Naive thymus-derived CD4-positive, alpha-beta T cell (primary cell): ENCODE measurements at regions not wholly inside any gene's neighbourhood (a gene's known extent, or its start where the extent isn't known, plus 50 kb on each side); places are given as distances from the start of the nearest gene placed in this dataset.
"Not testable (repeated sequence)": the region's sequence is repeated elsewhere in the genome, so short reads cannot be mapped to it uniquely, and the experiment has no call there.

Experiments
- ATAC-seq: fragments of 150-1000 bp; cut with Tn5 transposase; 2 replicates; pipeline ENCODE4 v1.10.0; 2021; ENCODE audit warnings: mild to moderate bottlenecking, moderate library complexity
- CTCF ChIA-PET: fragments of 350-600 bp; sonication (Branson Sonifier 250); formaldehyde crosslinking; loops from one replicate; lab custom pipeline; 2021; ENCODE audit warnings: antibody characterized with exemption; lab: Charles Lee
- POLR2A ChIA-PET: fragments of 350-600 bp; sonication (Branson Sonifier 250); formaldehyde crosslinking; loops from one replicate; lab custom pipeline; 2021; ENCODE audit warnings: antibody characterized with exemption, inconsistent platforms; lab: Charles Lee
- DNase-seq, 9 donors: peaks; one replicate each; pipeline versions ENCODE4 v3.0.0 to v3.0.0-alpha.2; 2020 to 2022; ENCODE audit warnings: mixed read lengths in 1 of 9
- H3K27ac ChIP-seq: one replicate; pipeline ENCODE4 v1.7.0; 2013; ENCODE audit warnings: mild to moderate bottlenecking, low read depth, low read length, moderate library complexity
- H3K27me3 ChIP-seq, 2 donors: one replicate each; pipeline ENCODE4 v1.7.0; 2013; ENCODE audit warnings: low read length in 2 of 2, mild to moderate bottlenecking in 2 of 2, moderate library complexity in 2 of 2; ENCODE audit not compliant: control insufficient read depth in 2 of 2, insufficient read depth in 2 of 2
- H3K36me3 ChIP-seq, 3 experiments: 1 replicate in 2 of 3; 2 replicates in 1 of 3; pipeline ENCODE4 v1.7.0; 2013; ENCODE audit warnings: low read length in 3 of 3, mild to moderate bottlenecking in 3 of 3, moderate library complexity in 1 of 3; ENCODE audit not compliant: insufficient read depth in 3 of 3, control insufficient read depth in 2 of 3
- H3K4me1 ChIP-seq, 2 donors: one replicate each; pipeline ENCODE4 v1.7.0; 2013; ENCODE audit warnings: low read length in 2 of 2, mild to moderate bottlenecking in 2 of 2, moderate library complexity in 1 of 2; ENCODE audit not compliant: control insufficient read depth in 2 of 2, insufficient read depth in 2 of 2
- H3K4me3 ChIP-seq: 2 replicates; pipeline ENCODE4 v1.7.0; 2013; ENCODE audit warnings: mild to moderate bottlenecking, low read length
- H3K9me3 ChIP-seq, 3 experiments: 1 replicate in 2 of 3; 2 replicates in 1 of 3; pipeline ENCODE4 v1.7.0; 2013; ENCODE audit warnings: low read length in 3 of 3; ENCODE audit not compliant: control insufficient read depth in 2 of 3
- H3K27ac Mint-ChIP-seq, 9 donors: one replicate each; pipeline ENCODE4 v1.8.0; 2020 to 2022; ENCODE audit warnings: mixed read lengths in 9 of 9, mild to moderate bottlenecking in 8 of 9, moderate library complexity in 5 of 9, inconsistent platforms in 2 of 9
- H3K27me3 Mint-ChIP-seq, 5 donors: one replicate each; pipeline ENCODE4 v1.8.0; 2021 to 2022; ENCODE audit warnings: mixed read lengths in 5 of 5, mild to moderate bottlenecking in 1 of 5
- H3K36me3 Mint-ChIP-seq, 5 donors: one replicate each; pipeline ENCODE4 v1.8.0; 2020 to 2022; ENCODE audit warnings: mixed read lengths in 5 of 5, mild to moderate bottlenecking in 3 of 5, inconsistent platforms in 1 of 5
- H3K4me1 Mint-ChIP-seq, 7 donors: one replicate each; pipeline ENCODE4 v1.8.0; 2020 to 2022; ENCODE audit warnings: mixed read lengths in 7 of 7, mild to moderate bottlenecking in 3 of 7, inconsistent platforms in 1 of 7
- H3K4me3 Mint-ChIP-seq, 10 donors: one replicate each; pipeline ENCODE4 v1.8.0; 2020 to 2022; ENCODE audit warnings: mild to moderate bottlenecking in 10 of 10, mixed read lengths in 10 of 10, moderate library complexity in 6 of 10, inconsistent platforms in 2 of 10
- H3K9me3 Mint-ChIP-seq, 11 donors: one replicate each; pipeline ENCODE4 v1.8.0; 2020 to 2022; ENCODE audit warnings: mixed read lengths in 11 of 11, mild to moderate bottlenecking in 4 of 11, inconsistent platforms in 1 of 11, moderate library complexity in 1 of 11
- intact Hi-C, 2 donors: fragments of 100-400 bp; cut with micrococcal nuclease; formaldehyde crosslinking; loops; one replicate each; pipeline ENCODE4 v1.15.1; 2023

DNA sequence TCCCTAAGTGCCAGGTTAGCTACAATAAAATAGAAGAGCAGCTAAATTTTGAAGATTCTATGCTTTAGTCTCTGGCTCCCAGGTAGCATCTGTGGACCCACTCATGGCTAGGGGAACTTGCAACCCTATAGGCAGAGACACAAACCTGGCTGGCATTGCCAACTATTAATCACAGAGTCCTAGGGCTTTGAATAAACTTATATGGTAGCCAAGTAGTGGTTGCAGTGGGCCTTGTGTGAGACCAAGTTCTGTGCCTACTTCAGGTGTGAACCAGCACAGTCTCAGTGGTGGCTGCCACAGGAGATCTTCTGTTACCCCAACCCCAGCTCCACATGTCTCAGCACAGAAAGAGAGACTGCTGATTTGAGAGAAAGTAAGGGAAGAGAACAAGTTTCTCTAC is 62.9 kb upstream of the ZNG1F start:
- H3K27ac ChIP-seq, H3K4me3 Mint-ChIP-seq, H3K27me3 Mint-ChIP-seq, H3K36me3 ChIP-seq, H3K27me3 ChIP-seq, H3K27ac Mint-ChIP-seq, DNase-seq, H3K9me3 ChIP-seq, H3K4me1 Mint-ChIP-seq, H3K4me1 ChIP-seq, CTCF ChIA-PET, ATAC-seq, intact Hi-C loops, H3K4me3 ChIP-seq, POLR2A ChIA-PET, H3K36me3 Mint-ChIP-seq: not testable (repeated sequence)
- peaks cover 0 to 43% (median 15%) of the 10 kb centered on the region in 11 donors for H3K9me3 Mint-ChIP-seq

DNA sequence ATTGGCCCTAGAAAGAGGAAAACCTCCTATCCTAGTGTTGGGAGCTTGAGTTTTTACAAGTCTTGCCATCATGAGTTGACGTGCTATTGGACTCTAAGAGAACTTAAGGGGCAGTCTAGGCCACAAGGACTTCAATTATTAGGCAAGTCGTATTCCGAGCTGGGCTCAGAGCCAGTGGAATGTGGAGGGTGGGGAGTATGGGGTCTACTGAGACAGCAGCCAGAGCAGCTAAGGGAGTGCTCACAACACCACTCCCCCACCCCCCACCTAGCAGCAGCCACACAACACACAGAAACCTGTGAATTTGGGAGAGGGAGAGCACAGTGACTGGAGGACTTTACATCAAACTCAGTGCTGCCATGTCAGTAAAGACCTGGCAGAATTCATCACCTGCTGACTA is 62.0 kb upstream of the ZNG1F start:
- H3K27ac Mint-ChIP-seq, ATAC-seq, intact Hi-C loops, H3K27me3 ChIP-seq, H3K4me3 ChIP-seq, POLR2A ChIA-PET, H3K36me3 Mint-ChIP-seq, H3K27me3 Mint-ChIP-seq, H3K4me1 Mint-ChIP-seq, H3K27ac ChIP-seq, DNase-seq, H3K4me1 ChIP-seq, CTCF ChIA-PET, H3K4me3 Mint-ChIP-seq, H3K36me3 ChIP-seq, H3K9me3 ChIP-seq: not testable (repeated sequence)
- peaks cover 5 to 47% (median 15%) of the 10 kb centered on the region in 11 donors for H3K9me3 Mint-ChIP-seq

DNA sequence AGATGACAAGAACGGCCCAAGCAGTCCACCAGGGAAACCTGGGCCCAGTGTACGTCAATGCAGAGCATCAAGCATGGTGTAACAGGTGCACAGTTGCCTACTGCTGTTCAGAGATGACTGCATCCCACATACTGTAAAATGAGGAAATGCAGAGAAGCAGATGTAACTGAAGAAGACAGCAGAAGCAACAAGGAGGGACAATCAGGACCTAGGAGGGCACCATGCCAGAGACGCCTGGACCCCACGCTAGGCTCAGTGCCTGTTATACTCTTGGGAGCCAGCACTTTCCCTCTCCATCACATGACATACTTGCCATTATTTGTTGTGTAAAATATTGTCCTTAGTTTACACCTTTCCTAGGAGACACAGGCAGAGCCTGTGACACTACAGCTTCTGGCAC is 57.6 kb upstream of the ZNG1F start:
- H3K9me3 ChIP-seq, H3K36me3 Mint-ChIP-seq, H3K27me3 Mint-ChIP-seq, H3K4me1 Mint-ChIP-seq, H3K27ac Mint-ChIP-seq, H3K4me1 ChIP-seq, H3K4me3 Mint-ChIP-seq, H3K36me3 ChIP-seq, H3K4me3 ChIP-seq, DNase-seq, POLR2A ChIA-PET, intact Hi-C loops, CTCF ChIA-PET, H3K27me3 ChIP-seq, ATAC-seq, H3K27ac ChIP-seq: not testable (repeated sequence)
- H3K9me3 Mint-ChIP-seq, result peaks cover 4 to 37% (median 17%) of the 10 kb centered on the region in 11 donors
